NCI-H510A treated with DMSO at 0.1 percent for 48 hours (cell line): ENCODE measurements at regions not wholly inside any gene's neighbourhood (a gene's known extent, or its start where the extent isn't known, plus 50 kb on each side); places are given as distances from the start of the nearest gene placed in this dataset.
"Not testable (repeated sequence)": the region's sequence is repeated elsewhere in the genome, so short reads cannot be mapped to it uniquely, and the experiment has no call there.

Experiments
- DNase-seq: peaks from one replicate; lab custom pipeline; 2025; lab: John Stamatoyannopoulos, UW

DNA sequence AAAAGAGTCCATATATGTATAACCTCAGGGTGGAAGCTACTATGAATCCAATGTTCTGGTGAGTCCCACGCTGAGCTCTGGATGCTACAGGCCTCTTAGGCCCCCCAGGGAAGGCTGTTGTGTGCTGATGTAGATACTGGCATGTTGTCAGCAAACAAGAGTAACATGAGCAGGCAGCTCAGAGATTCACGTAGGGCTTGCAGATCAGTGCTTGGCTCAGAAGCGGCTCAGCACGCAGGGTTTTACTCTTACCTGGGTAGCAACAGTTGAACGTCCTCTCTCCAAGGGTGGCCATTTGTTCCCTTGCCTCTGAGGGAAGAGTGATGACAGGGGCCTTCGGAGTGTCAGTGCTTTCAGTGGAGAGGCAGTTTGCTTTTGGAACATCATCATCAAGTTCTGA is 93.4 kb downstream of the ZFP64 start:
- no peak for DNase-seq

DNA sequence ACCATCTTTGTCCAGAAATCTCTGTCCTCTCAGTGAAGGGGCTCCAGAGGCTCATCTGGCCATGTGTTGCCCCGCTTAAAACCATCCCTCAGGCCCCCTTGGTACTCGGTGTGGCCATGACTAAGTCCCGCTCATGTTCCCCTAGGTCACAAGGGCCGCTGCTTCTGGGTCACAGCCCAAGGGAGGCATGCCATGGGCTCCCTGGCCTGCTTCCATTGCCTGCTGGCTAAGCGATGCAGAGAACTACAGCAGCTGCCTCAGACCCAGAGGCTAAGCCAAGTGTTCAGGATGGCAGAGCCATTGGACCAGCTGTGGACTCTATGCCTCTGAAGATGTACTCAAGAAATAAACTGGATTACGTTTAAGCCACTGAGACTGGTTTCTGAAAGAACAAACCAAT is 95.5 kb downstream of the ZFP64 start:
- no peak for DNase-seq

- no peak for DNase-seq
Measured at GRCh38 chr20:52094693-52095092, 96.9 kb downstream of the ZFP64 start.

- DNase-seq, result no peak
Measured at GRCh38 chr20:52093575-52093974, 98.0 kb downstream of the ZFP64 start.

GRCh38 chr20:52090035-52090434 is 101.5 kb downstream of the ZFP64 start:
- DNase-seq, result no peak

DNA sequence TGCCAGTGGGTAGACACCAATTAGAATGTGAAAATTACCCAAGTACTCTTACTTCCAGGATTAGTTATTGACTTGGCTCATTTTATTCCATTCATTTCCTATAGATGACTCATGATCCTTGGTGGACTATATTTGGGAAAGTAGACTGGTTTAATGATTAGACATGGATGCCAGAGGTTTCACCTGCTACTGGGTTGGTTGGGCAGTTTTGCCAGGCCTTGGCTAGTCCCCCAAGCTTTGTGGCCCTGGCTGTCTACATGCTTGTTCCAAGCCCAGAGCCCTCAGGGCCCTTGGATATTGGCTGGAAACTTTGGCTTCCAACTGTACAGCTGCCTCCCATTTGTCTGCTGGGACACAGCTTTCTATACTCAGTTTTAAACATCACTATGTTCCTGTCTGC is 104.1 kb downstream of the ZFP64 start:
- no peak for DNase-seq

DNA sequence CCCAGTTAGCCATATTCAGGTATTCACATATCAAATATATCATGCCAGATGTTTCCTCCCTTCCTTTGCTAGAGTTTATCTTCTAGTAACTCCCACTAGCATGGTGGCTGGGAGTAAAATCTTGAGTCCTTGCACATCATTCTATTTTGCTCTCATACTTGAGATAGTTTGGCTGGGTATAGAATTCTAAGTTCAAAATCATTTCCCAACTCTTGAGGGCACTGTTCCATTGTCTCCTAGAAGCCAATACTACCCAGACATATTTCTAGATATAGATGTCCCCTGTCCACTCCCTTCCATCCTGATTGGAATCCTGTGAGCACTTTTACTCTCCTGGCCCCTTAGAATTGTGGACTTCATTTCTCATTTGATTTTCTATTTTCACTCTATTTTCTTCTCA is 104.7 kb downstream of the ZFP64 start:
- no peak for DNase-seq

DNA sequence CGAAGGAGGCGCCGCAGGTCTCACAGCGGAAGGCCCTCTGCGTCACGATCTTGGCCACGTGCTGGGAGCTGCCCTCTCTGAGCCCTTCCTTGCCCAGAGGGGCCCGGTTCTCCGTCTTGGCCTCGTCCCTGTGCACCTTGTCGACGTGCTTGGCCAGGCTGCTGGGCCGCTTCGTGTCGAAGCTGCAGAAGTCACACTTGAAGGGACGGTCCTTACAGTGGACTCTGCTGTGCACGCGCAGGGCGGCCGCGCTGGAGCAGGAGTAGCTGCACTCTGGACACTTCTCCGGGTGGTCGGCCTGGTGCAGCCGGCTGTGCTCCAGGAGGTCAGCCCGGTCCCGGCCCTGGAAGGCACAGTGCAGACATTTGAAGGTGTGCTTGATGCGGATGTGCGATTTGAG is 106.9 kb downstream of the ZFP64 start:
- no peak for DNase-seq

GRCh38 chr20:52083627-52084232 is 107.8 kb downstream of the ZFP64 start:
- DNase-seq, result peak; percentile 27

DNA sequence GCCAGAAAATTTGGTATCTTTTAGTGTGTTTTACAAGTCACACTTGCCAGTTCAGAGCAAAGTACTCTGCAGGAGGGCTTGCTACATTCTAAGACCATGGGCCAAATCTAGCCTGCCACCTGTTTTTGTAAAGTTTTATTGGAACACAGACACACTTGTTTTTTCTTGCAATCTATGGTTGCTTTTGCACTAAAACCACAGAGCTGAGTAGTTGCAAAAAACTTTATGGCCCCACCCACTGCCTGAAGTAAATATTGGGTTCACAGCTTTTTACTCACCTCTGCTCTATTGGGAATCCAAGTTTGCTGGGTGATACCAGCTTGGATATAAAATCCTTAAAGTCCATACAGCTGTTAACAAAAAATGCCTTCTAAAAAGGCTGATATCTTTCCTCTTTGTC is 109.0 kb downstream of the ZFP64 start:
- DNase-seq, result no peak

DNA sequence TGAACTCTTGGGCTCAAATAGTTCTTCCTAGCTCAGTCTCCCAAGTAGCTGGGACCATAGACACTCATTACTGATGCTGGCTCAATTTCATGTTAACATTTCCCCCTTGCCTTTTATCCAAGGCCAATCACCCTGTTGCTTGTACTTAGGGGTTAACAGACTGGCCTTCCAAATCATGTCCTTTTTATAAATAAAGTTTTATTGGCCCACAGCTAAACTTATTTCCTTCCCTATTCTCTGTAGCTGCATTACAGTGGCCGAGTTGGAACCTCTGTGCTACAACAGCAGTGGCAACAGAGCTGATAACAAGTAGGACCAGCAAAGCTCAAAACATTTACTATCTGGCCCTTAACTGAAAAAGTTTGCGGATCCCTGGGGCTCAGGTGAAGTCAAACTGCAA is 109.8 kb downstream of the ZFP64 start:
- no peak for DNase-seq

GRCh38 chr20:52081066-52081465 is 110.5 kb downstream of the ZFP64 start:
- no peak for DNase-seq

DNA sequence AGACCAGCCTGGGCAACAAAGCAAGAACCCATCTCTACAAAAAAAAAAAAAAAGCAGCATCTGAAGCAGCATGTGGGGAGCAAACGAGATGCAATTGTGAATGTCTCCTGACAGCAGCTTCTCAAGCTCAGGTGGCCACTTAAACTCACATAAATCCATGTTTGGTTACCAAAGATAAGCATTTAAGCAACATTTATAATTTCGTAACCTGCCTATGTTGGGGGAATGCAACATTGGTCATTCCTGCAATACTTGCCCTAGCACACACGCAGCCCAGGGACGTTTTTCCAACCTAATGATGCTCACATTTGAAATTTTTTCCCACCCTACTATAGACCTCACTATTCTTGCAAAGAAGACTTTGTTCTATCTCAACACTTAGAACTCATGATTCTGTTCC is 113.3 kb downstream of the ZFP64 start:
- no peak for DNase-seq

GRCh38 chr20:52076164-52076563 is 115.4 kb downstream of the ZFP64 start:
- DNase-seq, result no peak

- no peak for DNase-seq
Measured at GRCh38 chr20:52075400-52075799, 116.2 kb downstream of the ZFP64 start.

- no peak for DNase-seq
Measured at GRCh38 chr20:52071136-52071535, 120.4 kb downstream of the ZFP64 start.

- no peak for DNase-seq
Measured at GRCh38 chr20:52064931-52065330, 126.6 kb downstream of the ZFP64 start.

- DNase-seq, result no peak
Measured at GRCh38 chr20:52062452-52063209, 128.9 kb downstream of the ZFP64 start.

DNA sequence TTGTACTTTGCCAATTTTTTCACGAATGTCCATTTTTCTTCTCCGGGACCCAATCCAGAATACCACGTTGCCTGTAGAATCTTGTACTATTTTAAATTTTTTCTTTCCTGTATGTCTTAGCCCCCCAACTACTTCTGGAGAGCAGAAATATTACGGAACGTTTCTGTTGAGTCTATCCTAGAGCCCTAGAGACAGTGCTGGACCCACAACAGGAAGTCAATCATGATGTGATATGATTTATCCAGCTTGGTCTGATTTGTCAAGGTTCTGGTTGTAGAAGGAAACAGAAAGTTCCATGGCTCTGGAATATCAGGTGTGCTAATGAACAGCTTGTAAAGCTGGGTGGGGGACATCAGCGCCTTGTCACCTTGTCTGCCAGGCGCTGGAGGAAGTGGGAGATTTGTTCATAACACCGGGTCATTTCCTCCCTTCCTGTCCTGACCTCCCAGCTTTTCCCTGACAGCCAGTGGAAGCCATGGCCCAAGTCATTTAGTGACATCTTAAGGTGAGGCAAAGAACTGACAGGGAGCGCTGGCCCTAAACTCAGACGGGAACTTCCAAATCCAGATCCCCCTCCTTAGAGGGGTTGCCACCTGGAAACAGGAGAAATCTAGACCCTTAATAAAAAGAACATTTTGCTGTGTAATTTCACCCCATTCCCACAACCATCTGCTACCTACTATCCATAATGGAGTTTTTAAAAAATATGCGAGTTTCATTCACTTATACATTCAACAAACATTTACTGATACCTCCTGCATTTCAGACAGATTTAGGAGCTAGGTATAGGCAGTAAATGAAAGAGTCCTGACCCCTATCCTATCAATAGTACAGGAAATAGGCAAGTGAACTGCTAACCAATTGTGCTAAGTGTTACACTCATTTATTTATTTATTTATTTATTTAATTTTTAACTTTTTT is 130.5 kb downstream of the ZFP64 start:
- DNase-seq, result no peak

GRCh38 chr20:52057133-52057532 is 134.4 kb downstream of the ZFP64 start:
- DNase-seq, result not testable (repeated sequence)

DNA sequence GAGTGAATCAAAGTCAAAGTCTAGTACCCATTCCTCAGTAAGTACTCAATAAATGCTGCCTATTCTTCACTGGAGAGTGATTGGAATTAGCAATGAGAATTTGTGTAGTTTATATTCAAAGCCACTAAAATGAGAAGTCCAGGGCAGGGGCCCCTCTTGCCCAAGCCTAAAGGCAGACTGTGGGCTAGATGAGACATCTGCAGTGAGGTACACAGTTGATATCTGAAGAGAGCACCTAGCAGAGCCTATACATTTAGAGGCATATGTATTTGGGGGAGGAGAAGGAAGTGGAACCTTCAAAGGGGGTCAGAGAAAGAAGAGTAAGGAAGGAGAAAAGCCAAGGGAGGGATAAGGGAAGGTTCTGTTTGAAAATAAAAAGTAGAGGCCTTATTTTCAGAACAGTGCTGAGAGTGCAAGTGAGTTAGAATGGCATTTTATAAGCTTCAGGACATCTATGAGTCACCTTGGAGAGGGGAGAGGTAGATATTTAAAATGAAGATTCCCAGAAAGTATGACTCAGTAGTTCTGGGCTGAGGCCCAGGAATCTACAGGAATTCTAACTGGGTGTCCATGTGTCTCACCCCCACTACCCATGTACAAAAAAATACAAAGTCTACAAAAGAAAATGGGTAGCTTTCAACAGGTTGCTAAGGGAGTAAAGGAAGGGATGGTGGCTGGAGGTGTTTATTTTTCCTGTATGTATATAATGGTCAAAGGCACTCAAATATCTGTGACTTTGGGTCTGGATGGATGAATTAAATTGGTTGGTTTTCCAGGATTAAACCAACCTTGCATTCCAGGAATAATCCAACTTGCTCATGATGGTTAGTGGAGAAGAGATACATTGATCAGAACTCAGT is 135.1 kb downstream of the ZFP64 start:
- DNase-seq, result no peak

- DNase-seq, result no peak
Measured at GRCh38 chr20:52054123-52054522, 137.5 kb downstream of the ZFP64 start.
